Tibial nerve (tissue), 4 donors: ENCODE measurements at regions not wholly inside any gene's neighbourhood (a gene's known extent, or its start where the extent isn't known, plus 50 kb on each side); places are given as distances from the start of the nearest gene placed in this dataset.

ENCODE experiments used
- CTCF ChIP-seq, 5 experiments: fragments of 200-600 bp in 3 of 5; fragments of 450-650 bp in 2 of 5; sonication (generic) in 3 of 5; IDR thresholded peaks; one replicate each; pipeline ENCODE4 v1.5.1; 2016 to 2019; ENCODE audit warnings: antibody characterized with exemption in 5 of 5, mild to moderate bottlenecking in 3 of 5, moderate library complexity in 2 of 5
- EP300 ChIP-seq, 2 donors: sonication (generic); formaldehyde crosslinking; IDR thresholded peaks; one replicate each; pipeline ENCODE4 v1.6.1; 2017; ENCODE audit warnings: antibody characterized with exemption in 2 of 2, mild to moderate bottlenecking in 1 of 2
- POLR2A ChIP-seq, 2 donors: fragments of 450-650 bp; IDR thresholded peaks; one replicate each; pipeline ENCODE4 v1.6.1; 2017; ENCODE audit warnings: antibody characterized with exemption in 2 of 2, mild to moderate bottlenecking in 2 of 2, moderate library complexity in 2 of 2

- TF ChIP-seq EP300 (IDR thresholded peaks at IDR 0.05) (peak in 1 of 2 donors; percentile 25), CTCF (IDR thresholded peaks at IDR 0.05) (no peak), POLR2A (IDR thresholded peaks at IDR 0.05) (no peak)
Observed at GRCh38 chr16:51392521-51393187, 241.6 kb upstream of the SALL1 start.
